Pancreas (tissue), 10 donors: ENCODE measurements at regions not wholly inside any gene's neighbourhood (a gene's known extent, or its start where the extent isn't known, plus 50 kb on each side); places are given as distances from the start of the nearest gene placed in this dataset.

Experiments used
- ATAC-seq, 4 donors: fragments of 200-7000 bp; cut with Tn5 transposase; one replicate each; pipeline versions ENCODE4 v1.8.0 to v1.9.1; 2020; ENCODE audit warnings: mild to moderate bottlenecking in 4 of 4, moderate library complexity in 4 of 4
- DNase-seq, 6 donors: peaks; one replicate each; pipeline ENCODE4 v3.0.0-alpha.2; 2020
- FAIRE-seq: peaks from 2 replicates; lab custom pipeline; 2012; peaks lifted over from hg19 to GRCh38; lab: Jason Lieb, UNC
- H3K27ac ChIP-seq, 4 donors: fragments of 200-600 bp; sonication (generic); 1 replicate in 3 of 4; 2 replicates in 1 of 4; pipeline versions ENCODE4 v1.5.0 to v1.8.0; 2020
- H3K27me3 ChIP-seq, 4 donors: fragments of 200-600 bp; one replicate each; pipeline ENCODE4 v1.8.0; 2021
- H3K36me3 ChIP-seq, 3 donors: fragments of 200-600 bp; sonication (generic) in 1 of 3; one replicate each; pipeline versions ENCODE4 v1.5.0 to v1.8.0; 2020 to 2021
- H3K4me1 ChIP-seq, 3 donors: fragments of 200-600 bp; one replicate each; pipeline ENCODE4 v1.8.0; 2021
- H3K4me3 ChIP-seq, 4 donors: fragments of 200-600 bp; sonication (generic) in 2 of 4; one replicate each; pipeline versions ENCODE4 v1.5.0 to v1.8.0; 2020 to 2021
- H3K9me3 ChIP-seq, 4 donors: fragments of 200-600 bp; one replicate each; pipeline ENCODE4 v1.8.0; 2021
- CTCF ChIP-seq, 4 donors: fragments of 200-600 bp; sonication (generic) in 3 of 4; IDR thresholded peaks; one replicate each; pipeline versions ENCODE4 v1.5.0 to v1.8.0; 2021; ENCODE audit warnings: antibody characterized with exemption in 4 of 4
- WGBS, 2 donors: extraction: QIAGEN DNeasy Blood & Tissue Kit; methylation state at CpG; one replicate each; pipeline ENCODE4 v1.1.7; 2013; 5-methylcytosine and 5-hydroxymethylcytosine counted together
- intact Hi-C, 3 donors: fragments of 100-400 bp; cut with DNase I; formaldehyde crosslinking; loops; one replicate each; pipeline versions ENCODE4 v1.11.1 to v1.14.2; 2022
- donor health status: healthy with polysubstance abuse.
- donor health status: DM: no; HTN: no; CAD: no; lungs with moderate emphysema.
- donor health status: DM: no; HTN: no; CAD: no.
- donor health status: control.
- donor health status: control.
- donor health status: Bipolar disorder and iron deficiency.
- donor health status: DM: yes; HTN: yes; CAD: no.
- donor health status: DM: no; HTN: no; CAD: no.
- donor health status: DM: no; HTN: no; CAD: no.
- donor health status: DM: yes; HTN: yes; CAD: no.

DNA sequence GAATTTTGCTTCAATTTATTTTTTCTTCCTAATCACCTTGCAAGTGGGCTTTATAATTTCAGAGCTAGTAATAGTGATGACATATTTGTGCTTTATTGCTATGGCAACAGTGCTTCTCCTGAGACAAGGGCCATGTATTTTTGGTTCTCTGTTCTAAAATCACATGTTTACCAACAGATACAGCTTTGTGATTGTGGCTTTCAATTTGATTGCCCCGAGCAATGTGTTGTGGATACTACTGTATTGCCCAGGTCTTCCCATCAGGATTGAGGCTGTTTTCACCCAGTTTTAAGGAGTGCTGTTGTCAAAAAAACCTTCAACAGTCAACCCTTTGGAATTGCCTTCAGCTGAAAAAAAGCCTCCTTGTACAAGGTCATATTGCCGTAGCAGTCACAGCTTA lies 841.4 kb upstream of the VRK2 start:
- FAIRE-seq (no peak), ATAC-seq (no peak), DNase-seq (no peak)
- intact Hi-C loops, result no loop called here
- no peak overlapping the region for H3K4me3 ChIP-seq
- no peak overlapping the region for H3K27ac ChIP-seq
- H3K27me3 ChIP-seq, result no peaks in the 10 kb centered on the region
- no peak for TF ChIP-seq CTCF (IDR thresholded peaks at IDR 0.05)
- 73 to 83% methylated on average over 2 of the region's 2 CpGs for WGBS, 2 donors
- no peaks in the 10 kb centered on the region for H3K4me1 ChIP-seq
- H3K9me3 ChIP-seq, result no peaks in the 10 kb centered on the region
- no peaks in the 10 kb centered on the region for H3K36me3 ChIP-seq

- WGBS, 2 donors, result 56 to 61% methylated on average over 1 of the region's 1 CpG
Observed at GRCh38 chr2:57207191-57207590, 839.4 kb upstream of the VRK2 start.

GRCh38 chr2:57209799-57210198 lies 836.8 kb upstream of the VRK2 start:
- Histone ChIP-seq H3K4me3 (no peak overlapping the region), H3K36me3 (no peaks in the 10 kb centered on the region), H3K27ac (no peak overlapping the region), H3K4me1 (no peaks in the 10 kb centered on the region), H3K9me3 (no peaks in the 10 kb centered on the region), H3K27me3 (no peaks in the 10 kb centered on the region)
- 56 to 57% methylated on average over 4 of the region's 4 CpGs for WGBS, 2 donors
- ATAC-seq, result no peak
- FAIRE-seq, result no peak
- intact Hi-C loops, result no loop called here
- DNase-seq, result no peak
- no peak for TF ChIP-seq CTCF (IDR thresholded peaks at IDR 0.05)

More at GRCh38 chr2:57207191-57207590, 839.4 kb upstream of the VRK2 start:
- no peak overlapping the region for H3K4me3 ChIP-seq
- H3K36me3 ChIP-seq, result no peaks in the 10 kb centered on the region
- no peaks in the 10 kb centered on the region for H3K9me3 ChIP-seq
- no peak for TF ChIP-seq CTCF (IDR thresholded peaks at IDR 0.05)
- no peak for ATAC-seq
- no peaks in the 10 kb centered on the region for H3K4me1 ChIP-seq
- no peak overlapping the region for H3K27ac ChIP-seq
- no peaks in the 10 kb centered on the region for H3K27me3 ChIP-seq
- no peak for DNase-seq
- intact Hi-C loops, result no loop called here
- no peak for FAIRE-seq

GRCh38 chr2:57210855-57211254 lies 835.8 kb upstream of the VRK2 start:
- H3K4me3 ChIP-seq, result no peak overlapping the region
- FAIRE-seq, result no peak
- no peaks in the 10 kb centered on the region for H3K4me1 ChIP-seq
- 80 to 89% methylated on average over 4 of the region's 4 CpGs for WGBS, 2 donors
- ATAC-seq, result no peak
- no peak overlapping the region for H3K27ac ChIP-seq
- TF ChIP-seq CTCF (IDR thresholded peaks at IDR 0.05), result no peak
- intact Hi-C loops, result no loop called here
- no peaks in the 10 kb centered on the region for H3K27me3 ChIP-seq
- no peaks in the 10 kb centered on the region for H3K36me3 ChIP-seq
- DNase-seq, result no peak
- H3K9me3 ChIP-seq, result no peaks in the 10 kb centered on the region

- Histone ChIP-seq H3K36me3 (no peaks in the 10 kb centered on the region), H3K27ac (no peak overlapping the region), H3K4me3 (no peak overlapping the region), H3K27me3 (no peaks in the 10 kb centered on the region), H3K4me1 (no peaks in the 10 kb centered on the region), H3K9me3 (no peaks in the 10 kb centered on the region)
- FAIRE-seq (no peak), ATAC-seq (no peak), DNase-seq (no peak)
- TF ChIP-seq CTCF (IDR thresholded peaks at IDR 0.05), result no peak
- intact Hi-C loops, result no loop called here
- WGBS, 2 donors, result 71 to 86% methylated on average over 2 of the region's 2 CpGs
Observed at GRCh38 chr2:57217013-57217412, 829.6 kb upstream of the VRK2 start.
